Ureter (tissue), 1 donor: ENCODE measurements at regions not wholly inside any gene's neighbourhood (a gene's known extent, or its start where the extent isn't known, plus 50 kb on each side); places are given as distances from the start of the nearest gene placed in this dataset.
"Not testable (repeated sequence)": the region's sequence is repeated elsewhere in the genome, so short reads cannot be mapped to it uniquely, and the experiment has no call there.

Experiments
- DNase-seq: peaks from one replicate; pipeline ENCODE4 v3.0.0-alpha.2; 2020; ENCODE audit warnings: low spot score
- donor health status: DM: yes; HTN: yes; CAD: no.

GRCh38 chr5:33068786-33069185, 357.7 kb downstream of the NPR3 start:
- no peak for DNase-seq

GRCh38 chr5:33072296-33072695, 361.2 kb downstream of the NPR3 start:
- DNase-seq = no peak

GRCh38 chr5:33072726-33073125, 361.6 kb downstream of the NPR3 start:
- DNase-seq = no peak

GRCh38 chr5:33073881-33074327, 362.8 kb downstream of the NPR3 start:
- DNase-seq = no peak

- no peak for DNase-seq
Observed at GRCh38 chr5:33074548-33074947, 363.4 kb downstream of the NPR3 start.

GRCh38 chr5:33075731-33076130, 364.6 kb downstream of the NPR3 start:
- DNase-seq = no peak

GRCh38 chr5:33079548-33079947, 361.2 kb upstream of the TARS1 start:
- no peak for DNase-seq

GRCh38 chr5:33080287-33080686, 360.5 kb upstream of the TARS1 start:
- DNase-seq = no peak

GRCh38 chr5:33088176-33088575, 352.6 kb upstream of the TARS1 start:
- no peak for DNase-seq

- no peak for DNase-seq
Observed at GRCh38 chr5:33091571-33092363, 349.0 kb upstream of the TARS1 start.

GRCh38 chr5:33092719-33093118, 348.0 kb upstream of the TARS1 start:
- no peak for DNase-seq

GRCh38 chr5:33102551-33102950, 338.2 kb upstream of the TARS1 start:
- DNase-seq = no peak

- no peak for DNase-seq
Observed at GRCh38 chr5:33105521-33105941, 335.2 kb upstream of the TARS1 start.

- DNase-seq = not testable (repeated sequence)
Observed at GRCh38 chr5:33110496-33110895, 330.3 kb upstream of the TARS1 start.

GRCh38 chr5:33114361-33114760, 326.4 kb upstream of the TARS1 start:
- no peak for DNase-seq

GRCh38 chr5:33115467-33115866, 325.3 kb upstream of the TARS1 start:
- no peak for DNase-seq

- no peak for DNase-seq
Observed at GRCh38 chr5:33118761-33119415, 321.9 kb upstream of the TARS1 start.

- no peak for DNase-seq
Observed at GRCh38 chr5:33120671-33121070, 320.1 kb upstream of the TARS1 start.

- no peak for DNase-seq
Observed at GRCh38 chr5:33129309-33129708, 311.5 kb upstream of the TARS1 start.

- DNase-seq = no peak
Observed at GRCh38 chr5:33136785-33137184, 304.0 kb upstream of the TARS1 start.

- not testable (repeated sequence) for DNase-seq
Observed at GRCh38 chr5:33138145-33138544, 302.6 kb upstream of the TARS1 start.

GRCh38 chr5:33143405-33144123, 297.2 kb upstream of the TARS1 start:
- no peak for DNase-seq

GRCh38 chr5:33146881-33147280, 293.9 kb upstream of the TARS1 start:
- no peak for DNase-seq
